Type B pancreatic cell (in vitro differentiated cells): ENCODE measurements at regions not wholly inside any gene's neighbourhood (a gene's known extent, or its start where the extent isn't known, plus 50 kb on each side); places are given as distances from the start of the nearest gene placed in this dataset.

Experiments
- DNase-seq: peaks from one replicate; pipeline ENCODE4 v3.0.0; 2021; ENCODE audit warnings: mixed read lengths; ENCODE audit not compliant: unreplicated experiment; ENCODE audit errors: extremely low spot score
- H3K27ac Mint-ChIP-seq: 2 replicates; pipeline ENCODE4 v1.8.0; 2021; ENCODE audit warnings: mild to moderate bottlenecking, mixed read lengths
- H3K27me3 Mint-ChIP-seq: 2 replicates; pipeline ENCODE4 v1.8.0; 2021; ENCODE audit warnings: mixed read lengths
- H3K36me3 Mint-ChIP-seq: 2 replicates; pipeline ENCODE4 v1.8.0; 2021; ENCODE audit warnings: mixed read lengths
- H3K4me1 Mint-ChIP-seq: one replicate; pipeline ENCODE4 v1.8.0; 2021; ENCODE audit warnings: mixed read lengths; ENCODE audit not compliant: unreplicated experiment
- H3K4me3 Mint-ChIP-seq: 2 replicates; pipeline ENCODE4 v1.8.0; 2021; ENCODE audit warnings: mild to moderate bottlenecking, mixed read lengths
- H3K9me3 Mint-ChIP-seq: 2 replicates; pipeline ENCODE4 v1.8.0; 2021; ENCODE audit warnings: mixed read lengths
- TF ChIP-seq, protein P1 (sequence below): fragments of 200-600 bp; sonication (generic); conservative IDR thresholded peaks from 2 replicates; pipeline ENCODE4 v1.5.0; 2021; ENCODE audit warnings: antibody characterized with exemption, mild to moderate bottlenecking

DNA sequence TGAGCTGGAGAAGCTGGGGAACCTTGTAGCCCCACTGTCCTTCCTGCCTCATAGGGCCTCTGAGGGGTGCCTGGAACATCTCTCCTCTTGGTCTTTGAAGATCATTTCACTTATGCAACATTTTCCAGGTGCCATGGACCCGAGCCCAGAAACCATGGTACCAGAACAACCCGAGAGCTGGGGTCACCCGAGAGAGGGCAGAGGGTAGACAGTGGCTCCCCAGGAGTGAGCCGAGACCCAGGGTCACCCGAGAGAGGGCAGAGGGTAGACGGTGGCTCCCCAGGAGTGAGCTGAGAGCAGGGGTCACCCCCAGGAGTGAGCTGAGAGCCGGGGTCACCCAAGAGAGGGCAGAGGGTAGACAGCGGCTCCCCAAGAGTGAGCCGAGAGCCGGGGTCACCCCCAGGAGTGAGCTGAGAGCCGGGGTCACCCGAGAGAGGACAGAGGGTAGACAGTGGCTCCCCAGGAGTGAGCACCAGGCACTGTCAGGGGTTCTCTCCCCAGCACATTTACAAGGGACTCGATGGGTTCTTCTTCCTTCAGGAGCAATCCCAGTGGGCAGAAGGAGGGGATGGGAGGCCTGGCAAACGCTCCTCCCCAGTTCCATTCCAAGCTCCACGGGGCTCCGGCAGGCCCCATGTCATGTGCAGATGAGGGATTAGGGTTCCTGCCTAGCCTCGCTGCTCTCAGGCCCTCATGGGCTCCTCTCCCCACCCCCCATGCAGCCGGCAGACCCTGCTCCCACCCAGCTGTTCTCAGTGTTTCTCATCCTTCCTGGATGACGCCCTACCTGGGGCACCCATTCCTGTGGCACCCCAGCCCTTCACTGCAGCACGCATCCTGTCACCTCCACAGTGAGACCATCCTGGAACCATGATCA is 163.5 kb downstream of the RTP5 start:
- TF ChIP-seq, protein P1, sequence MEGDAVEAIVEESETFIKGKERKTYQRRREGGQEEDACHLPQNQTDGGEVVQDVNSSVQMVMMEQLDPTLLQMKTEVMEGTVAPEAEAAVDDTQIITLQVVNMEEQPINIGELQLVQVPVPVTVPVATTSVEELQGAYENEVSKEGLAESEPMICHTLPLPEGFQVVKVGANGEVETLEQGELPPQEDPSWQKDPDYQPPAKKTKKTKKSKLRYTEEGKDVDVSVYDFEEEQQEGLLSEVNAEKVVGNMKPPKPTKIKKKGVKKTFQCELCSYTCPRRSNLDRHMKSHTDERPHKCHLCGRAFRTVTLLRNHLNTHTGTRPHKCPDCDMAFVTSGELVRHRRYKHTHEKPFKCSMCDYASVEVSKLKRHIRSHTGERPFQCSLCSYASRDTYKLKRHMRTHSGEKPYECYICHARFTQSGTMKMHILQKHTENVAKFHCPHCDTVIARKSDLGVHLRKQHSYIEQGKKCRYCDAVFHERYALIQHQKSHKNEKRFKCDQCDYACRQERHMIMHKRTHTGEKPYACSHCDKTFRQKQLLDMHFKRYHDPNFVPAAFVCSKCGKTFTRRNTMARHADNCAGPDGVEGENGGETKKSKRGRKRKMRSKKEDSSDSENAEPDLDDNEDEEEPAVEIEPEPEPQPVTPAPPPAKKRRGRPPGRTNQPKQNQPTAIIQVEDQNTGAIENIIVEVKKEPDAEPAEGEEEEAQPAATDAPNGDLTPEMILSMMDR = no peak
- DNase-seq = peak; percentile 61
- Mint-ChIP-seq H3K36me3 (no peaks in the 10 kb centered on the region), H3K27me3 (peaks cover 40% of the 10 kb centered on the region), H3K9me3 (no peaks in the 10 kb centered on the region), H3K4me1 (no peaks in the 10 kb centered on the region), H3K27ac (no peak overlapping the region), H3K4me3 (no peak overlapping the region)

DNA sequence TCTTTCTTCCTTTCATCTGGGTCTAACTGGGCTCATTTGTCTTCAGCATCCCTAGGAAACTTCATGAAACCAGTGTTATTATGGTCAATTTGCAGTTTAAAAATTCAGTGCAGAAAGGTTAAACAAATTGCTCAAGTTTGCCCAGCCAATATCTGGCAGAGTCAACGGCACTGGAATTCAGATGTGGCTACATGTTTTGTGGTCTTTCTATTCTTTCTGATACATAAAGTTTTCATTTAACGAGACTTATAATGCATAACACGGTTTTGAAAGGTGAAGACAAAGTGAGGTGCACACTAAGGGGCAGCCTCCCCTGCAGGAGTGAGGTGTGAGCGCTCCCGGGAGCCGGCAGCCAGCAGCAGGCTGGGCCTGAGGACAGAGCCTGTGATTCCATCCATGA is 164.6 kb downstream of the RTP5 start:
- Mint-ChIP-seq H3K27me3 (peaks cover 39% of the 10 kb centered on the region), H3K4me1 (no peaks in the 10 kb centered on the region), H3K27ac (no peak overlapping the region), H3K36me3 (no peaks in the 10 kb centered on the region), H3K9me3 (no peaks in the 10 kb centered on the region), H3K4me3 (no peak overlapping the region)
- no peak for DNase-seq
- TF ChIP-seq, protein P1 = no peak

DNA sequence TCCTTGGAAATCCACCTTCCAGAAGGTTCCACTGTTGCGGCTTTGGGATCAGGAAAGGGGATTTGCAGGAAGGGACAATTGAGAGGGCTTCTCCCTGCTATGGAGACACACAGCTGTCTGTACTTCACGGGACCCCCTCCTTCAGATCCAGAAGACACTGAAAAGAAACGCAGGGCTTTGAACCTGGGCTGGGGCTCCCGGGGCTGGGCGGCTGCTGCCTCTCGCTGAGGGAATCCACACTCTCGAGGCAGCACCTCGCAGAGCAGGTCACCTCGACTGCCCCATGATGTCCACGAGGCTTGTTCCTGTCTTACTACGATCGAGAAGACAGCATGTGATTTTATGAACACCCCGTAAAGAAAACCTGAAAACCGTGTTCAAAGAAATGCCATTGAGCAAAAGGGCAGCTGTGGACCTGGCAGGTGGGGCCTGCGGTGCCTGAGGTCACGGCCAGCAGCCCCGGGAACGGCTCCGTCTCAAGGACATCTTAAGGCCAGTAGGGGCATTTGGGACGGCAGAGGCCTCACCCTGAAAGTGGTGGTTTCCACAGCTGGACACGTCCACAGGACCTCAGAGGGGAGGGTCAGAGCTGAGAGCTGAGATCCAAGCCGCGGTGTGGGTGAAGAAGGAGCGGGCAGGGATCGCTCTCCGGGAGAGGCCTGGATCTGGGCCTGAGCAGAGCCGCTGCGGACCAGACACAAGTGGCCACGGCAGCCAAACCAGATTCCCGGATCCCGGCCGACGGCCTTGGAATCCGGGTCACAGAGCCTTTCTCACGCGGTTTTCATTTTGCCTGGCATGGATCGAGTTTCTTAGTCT is 165.7 kb downstream of the RTP5 start:
- H3K27me3 Mint-ChIP-seq = peaks cover 36% of the 10 kb centered on the region
- H3K9me3 Mint-ChIP-seq = no peaks in the 10 kb centered on the region
- H3K4me3 Mint-ChIP-seq = no peak overlapping the region
- DNase-seq = no peak
- H3K27ac Mint-ChIP-seq = no peak overlapping the region
- no peaks in the 10 kb centered on the region for H3K36me3 Mint-ChIP-seq
- H3K4me1 Mint-ChIP-seq = no peaks in the 10 kb centered on the region
- TF ChIP-seq, protein P1 = no peak

DNA sequence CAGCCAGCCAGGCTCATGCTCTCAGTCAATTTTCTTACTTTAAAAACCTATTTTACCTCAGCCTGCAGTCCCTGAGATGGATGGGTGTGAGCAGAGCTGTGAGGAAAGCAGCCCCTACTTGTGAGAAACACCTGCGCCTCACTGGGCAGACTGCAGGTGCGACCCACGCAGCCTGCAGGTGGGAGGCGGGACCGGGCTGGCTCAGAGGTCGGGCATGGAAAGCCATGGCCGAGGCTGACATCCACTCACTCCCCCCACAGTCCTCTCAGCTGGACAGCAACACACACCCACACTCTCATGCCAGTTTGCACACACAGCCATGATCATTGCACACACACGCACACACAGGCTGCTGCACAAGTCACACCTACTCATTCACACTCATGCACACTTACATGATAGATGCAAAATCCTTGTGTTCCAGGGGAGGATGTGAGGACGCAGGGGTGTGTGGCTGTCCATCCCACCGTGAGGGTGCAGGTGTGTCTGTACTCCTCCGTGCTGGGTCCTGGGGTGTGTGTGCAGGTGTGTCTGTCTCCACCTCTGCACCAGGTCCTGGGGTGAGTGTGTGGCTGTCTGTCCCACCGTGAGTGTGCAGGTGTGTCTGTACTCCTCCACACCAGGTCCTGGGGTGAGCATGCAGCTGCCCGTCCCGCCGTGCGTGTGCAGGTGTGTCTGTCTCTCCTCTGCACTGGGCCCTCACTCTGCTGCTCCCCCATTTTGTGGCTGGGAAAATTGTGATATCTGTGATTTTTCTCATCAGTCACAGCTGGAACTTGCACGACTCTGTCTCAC is 166.5 kb downstream of the RTP5 start:
- no peaks in the 10 kb centered on the region for H3K4me1 Mint-ChIP-seq
- peaks cover 35% of the 10 kb centered on the region for H3K27me3 Mint-ChIP-seq
- H3K9me3 Mint-ChIP-seq = no peaks in the 10 kb centered on the region
- no peak for DNase-seq
- TF ChIP-seq, protein P1 = no peak
- H3K36me3 Mint-ChIP-seq = no peaks in the 10 kb centered on the region
- no peak overlapping the region for H3K27ac Mint-ChIP-seq
- no peak overlapping the region for H3K4me3 Mint-ChIP-seq

DNA sequence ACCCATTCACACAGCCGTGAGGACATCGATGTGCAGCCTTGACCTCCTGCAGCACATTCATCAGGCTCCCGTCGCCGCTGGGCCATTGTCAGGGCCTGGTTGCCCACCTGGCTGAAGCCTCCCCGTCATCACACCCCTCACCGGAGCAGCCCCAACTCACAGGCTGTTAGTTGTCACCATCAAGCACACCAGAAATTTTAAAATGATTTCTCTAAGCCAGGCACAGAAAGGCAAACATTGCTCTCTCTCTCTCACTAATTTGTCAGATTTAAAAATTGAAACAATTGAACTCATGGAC is 167.1 kb downstream of the RTP5 start:
- H3K27me3 Mint-ChIP-seq = peaks cover 30% of the 10 kb centered on the region
- TF ChIP-seq, protein P1 = no peak
- no peaks in the 10 kb centered on the region for H3K4me1 Mint-ChIP-seq
- no peaks in the 10 kb centered on the region for H3K9me3 Mint-ChIP-seq
- DNase-seq = no peak
- H3K36me3 Mint-ChIP-seq = no peaks in the 10 kb centered on the region
- no peak overlapping the region for H3K27ac Mint-ChIP-seq
- no peak overlapping the region for H3K4me3 Mint-ChIP-seq
